Neural cell (in vitro differentiated cells): ENCODE measurements at regions not wholly inside any gene's neighbourhood (a gene's known extent, or its start where the extent isn't known, plus 50 kb on each side); places are given as distances from the start of the nearest gene placed in this dataset.

Experiments used
- H2AFZ ChIP-seq: fragments of 200-600, 300-800 bp; sonication (generic), shearing (Covaris generic); 2 replicates; pipeline ENCODE4 v1.6.0; 2014; ENCODE audit warnings: low read depth, mild to moderate bottlenecking, antibody characterized with exemption, low read length, moderate library complexity
- H3F3A ChIP-seq: fragments of 200-600 bp; shearing (Covaris generic); 2 replicates; pipeline ENCODE4 v1.6.1; 2016; ENCODE audit warnings: mild to moderate bottlenecking, moderate library complexity, mixed read lengths, antibody characterized with exemption, low read length; ENCODE audit not compliant: insufficient read depth, poor library complexity, severe bottlenecking
- H3K27ac ChIP-seq: fragments of 200-600, 300-800 bp; sonication (generic), shearing (Covaris generic); 2 replicates; pipeline ENCODE4 v1.5.1; 2014; ENCODE audit warnings: mild to moderate bottlenecking, low read length, moderate library complexity
- H3K27me3 ChIP-seq: fragments of 300-800, 200-600 bp; sonication (generic), shearing (Covaris generic); 2 replicates; pipeline ENCODE4 v1.6.0; 2014; ENCODE audit warnings: mild to moderate bottlenecking, low read depth, low read length, moderate library complexity; ENCODE audit not compliant: insufficient read depth
- H3K36me3 ChIP-seq: fragments of 300-800, 200-600 bp; sonication (generic), shearing (Covaris generic); 2 replicates; pipeline ENCODE4 v1.5.1; 2014; ENCODE audit warnings: mild to moderate bottlenecking, antibody characterized with exemption, low read length, moderate library complexity; ENCODE audit not compliant: insufficient read depth
- H3K4me2 ChIP-seq: fragments of 300-800, 200-600 bp; sonication (generic), shearing (Covaris generic); 2 replicates; pipeline ENCODE4 v1.6.0; 2014; ENCODE audit warnings: mild to moderate bottlenecking, low read length
- H3K4me3 ChIP-seq: fragments of 300-800, 200-600 bp; sonication (generic), shearing (Covaris generic); 2 replicates; pipeline ENCODE4 v1.5.1; 2014; ENCODE audit warnings: mild to moderate bottlenecking, low read length, moderate library complexity
- H3K79me2 ChIP-seq: fragments of 200-600 bp; shearing (Covaris generic); replicated peaks from 2 replicates; pipeline ENCODE4 v1.6.0; 2014; ENCODE audit warnings: mild to moderate bottlenecking, low read length, moderate library complexity; ENCODE audit not compliant: insufficient read depth
- H3K9ac ChIP-seq: fragments of 300-800, 200-600 bp; sonication (generic), shearing (Covaris generic); 2 replicates; pipeline ENCODE4 v1.6.1; 2016; ENCODE audit warnings: mild to moderate bottlenecking, low read length, mixed read lengths
- H3K9me2 ChIP-seq: fragments of 200-600 bp; shearing (Covaris generic); 2 replicates; pipeline ENCODE4 v1.6.1; 2016; ENCODE audit warnings: mild to moderate bottlenecking, low read length, mixed read lengths; ENCODE audit not compliant: insufficient read depth
- H3K9me3 ChIP-seq: fragments of 200-600, 300-800 bp; sonication (generic), shearing (Covaris generic); 2 replicates; pipeline ENCODE4 v1.6.1; 2016; ENCODE audit warnings: mild to moderate bottlenecking, mixed run types, low read length, moderate library complexity, mixed read lengths
- H4K20me1 ChIP-seq: fragments of 200-600 bp; shearing (Covaris generic); 2 replicates; pipeline ENCODE4 v1.6.1; 2016; ENCODE audit warnings: mild to moderate bottlenecking, mixed run types; ENCODE audit not compliant: insufficient read depth
- EP300 ChIP-seq: fragments of 450-650 bp; conservative IDR thresholded peaks from 2 replicates; pipeline ENCODE4 v1.6.1; 2014; ENCODE audit warnings: antibody characterized with exemption, mild to moderate bottlenecking, moderate library complexity; ENCODE audit not compliant: poor library complexity, severe bottlenecking
- EZH2 ChIP-seq: fragments of 200-600, 300-800 bp; shearing (Covaris generic), sonication (generic); IDR thresholded peaks from 2 replicates; pipeline ENCODE4 v1.6.1; 2014; ENCODE audit warnings: antibody characterized with exemption, low read length, borderline replicate concordance, mild to moderate bottlenecking; ENCODE audit not compliant: insufficient read depth, poor library complexity, severe bottlenecking
- MXI1 ChIP-seq: fragments of 450-650 bp; conservative IDR thresholded peaks from 2 replicates; pipeline ENCODE4 v1.6.1; 2014; ENCODE audit warnings: antibody characterized with exemption, mild to moderate bottlenecking; ENCODE audit not compliant: poor library complexity, severe bottlenecking
- POLR2AphosphoS5 ChIP-seq: IDR thresholded peaks from 2 replicates; pipeline ENCODE4 v1.6.1; 2012
- RAD21 ChIP-seq: fragments of 450-650 bp; conservative IDR thresholded peaks from 2 replicates; pipeline ENCODE4 v1.6.1; 2014; ENCODE audit warnings: antibody characterized with exemption, mild to moderate bottlenecking, moderate library complexity
- SMC3 ChIP-seq: fragments of 450-650 bp; conservative IDR thresholded peaks from 2 replicates; pipeline ENCODE4 v1.6.1; 2014; ENCODE audit warnings: antibody characterized with exemption, mild to moderate bottlenecking, moderate library complexity; ENCODE audit not compliant: poor library complexity
- TAF1 ChIP-seq: IDR thresholded peaks from 2 replicates; pipeline ENCODE4 v1.6.1; 2012; ENCODE audit warnings: low read depth
- TF ChIP-seq, protein P1 (sequence below): IDR thresholded peaks from 2 replicates; pipeline ENCODE4 v1.6.1; 2012; ENCODE audit warnings: borderline replicate concordance
- TF ChIP-seq, protein P2 (sequence below): fragments of 450-650 bp; IDR thresholded peaks from 2 replicates; pipeline ENCODE4 v1.5.1; 2014; ENCODE audit warnings: antibody characterized with exemption, mild to moderate bottlenecking, moderate library complexity; ENCODE audit not compliant: poor library complexity, severe bottlenecking

DNA sequence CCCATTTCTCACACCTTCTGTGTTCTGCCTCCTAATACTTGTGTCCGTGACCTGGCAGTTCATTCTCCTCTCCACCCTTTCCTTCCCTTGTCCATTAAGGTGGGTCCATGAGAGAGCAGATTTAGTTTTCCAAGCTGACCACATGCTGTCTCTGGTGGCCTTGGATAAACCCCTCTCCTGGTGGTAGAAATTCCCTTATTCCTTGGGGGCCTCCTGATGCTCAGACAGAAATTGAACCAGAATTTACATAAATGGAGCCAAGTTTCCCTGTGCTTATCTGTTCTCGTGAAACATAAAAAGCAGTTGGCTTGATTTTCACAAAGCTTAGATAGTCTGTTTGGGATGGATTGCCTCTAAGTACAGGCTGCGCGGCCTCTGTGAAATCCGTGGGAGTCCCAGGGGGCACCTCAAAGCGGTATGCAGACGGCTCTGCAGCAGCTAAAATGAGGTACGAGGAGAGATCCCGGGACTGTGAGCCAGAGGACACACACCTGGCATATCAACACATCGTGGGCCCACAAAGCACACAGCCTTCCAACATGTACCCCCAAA, 101.0 kb upstream of the NMNAT3 start:
- Histone ChIP-seq H3K4me3 (no peak overlapping the region), H3K36me3 (no peaks in the 10 kb centered on the region), H3K9me3 (no peaks in the 10 kb centered on the region), H4K20me1 (no peaks in the 10 kb centered on the region), H3K9me2 (no peaks in the 10 kb centered on the region), H3K79me2 (no peaks in the 10 kb centered on the region), H3F3A (no peaks in the 10 kb centered on the region), H3K27me3 (no peaks in the 10 kb centered on the region), H3K9ac (no peak overlapping the region), H3K4me2 (no peak overlapping the region), H3K27ac (no peak overlapping the region), H2AFZ (no peak overlapping the region)
- TF ChIP-seq EP300: no peak
- TF ChIP-seq EZH2: no peak
- TF ChIP-seq RAD21: no peak
- TF ChIP-seq SMC3: no peak
- TF ChIP-seq, protein P1, sequence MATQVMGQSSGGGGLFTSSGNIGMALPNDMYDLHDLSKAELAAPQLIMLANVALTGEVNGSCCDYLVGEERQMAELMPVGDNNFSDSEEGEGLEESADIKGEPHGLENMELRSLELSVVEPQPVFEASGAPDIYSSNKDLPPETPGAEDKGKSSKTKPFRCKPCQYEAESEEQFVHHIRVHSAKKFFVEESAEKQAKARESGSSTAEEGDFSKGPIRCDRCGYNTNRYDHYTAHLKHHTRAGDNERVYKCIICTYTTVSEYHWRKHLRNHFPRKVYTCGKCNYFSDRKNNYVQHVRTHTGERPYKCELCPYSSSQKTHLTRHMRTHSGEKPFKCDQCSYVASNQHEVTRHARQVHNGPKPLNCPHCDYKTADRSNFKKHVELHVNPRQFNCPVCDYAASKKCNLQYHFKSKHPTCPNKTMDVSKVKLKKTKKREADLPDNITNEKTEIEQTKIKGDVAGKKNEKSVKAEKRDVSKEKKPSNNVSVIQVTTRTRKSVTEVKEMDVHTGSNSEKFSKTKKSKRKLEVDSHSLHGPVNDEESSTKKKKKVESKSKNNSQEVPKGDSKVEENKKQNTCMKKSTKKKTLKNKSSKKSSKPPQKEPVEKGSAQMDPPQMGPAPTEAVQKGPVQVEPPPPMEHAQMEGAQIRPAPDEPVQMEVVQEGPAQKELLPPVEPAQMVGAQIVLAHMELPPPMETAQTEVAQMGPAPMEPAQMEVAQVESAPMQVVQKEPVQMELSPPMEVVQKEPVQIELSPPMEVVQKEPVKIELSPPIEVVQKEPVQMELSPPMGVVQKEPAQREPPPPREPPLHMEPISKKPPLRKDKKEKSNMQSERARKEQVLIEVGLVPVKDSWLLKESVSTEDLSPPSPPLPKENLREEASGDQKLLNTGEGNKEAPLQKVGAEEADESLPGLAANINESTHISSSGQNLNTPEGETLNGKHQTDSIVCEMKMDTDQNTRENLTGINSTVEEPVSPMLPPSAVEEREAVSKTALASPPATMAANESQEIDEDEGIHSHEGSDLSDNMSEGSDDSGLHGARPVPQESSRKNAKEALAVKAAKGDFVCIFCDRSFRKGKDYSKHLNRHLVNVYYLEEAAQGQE: no peak
- TF ChIP-seq MXI1: no peak
- TF ChIP-seq, protein P2, sequence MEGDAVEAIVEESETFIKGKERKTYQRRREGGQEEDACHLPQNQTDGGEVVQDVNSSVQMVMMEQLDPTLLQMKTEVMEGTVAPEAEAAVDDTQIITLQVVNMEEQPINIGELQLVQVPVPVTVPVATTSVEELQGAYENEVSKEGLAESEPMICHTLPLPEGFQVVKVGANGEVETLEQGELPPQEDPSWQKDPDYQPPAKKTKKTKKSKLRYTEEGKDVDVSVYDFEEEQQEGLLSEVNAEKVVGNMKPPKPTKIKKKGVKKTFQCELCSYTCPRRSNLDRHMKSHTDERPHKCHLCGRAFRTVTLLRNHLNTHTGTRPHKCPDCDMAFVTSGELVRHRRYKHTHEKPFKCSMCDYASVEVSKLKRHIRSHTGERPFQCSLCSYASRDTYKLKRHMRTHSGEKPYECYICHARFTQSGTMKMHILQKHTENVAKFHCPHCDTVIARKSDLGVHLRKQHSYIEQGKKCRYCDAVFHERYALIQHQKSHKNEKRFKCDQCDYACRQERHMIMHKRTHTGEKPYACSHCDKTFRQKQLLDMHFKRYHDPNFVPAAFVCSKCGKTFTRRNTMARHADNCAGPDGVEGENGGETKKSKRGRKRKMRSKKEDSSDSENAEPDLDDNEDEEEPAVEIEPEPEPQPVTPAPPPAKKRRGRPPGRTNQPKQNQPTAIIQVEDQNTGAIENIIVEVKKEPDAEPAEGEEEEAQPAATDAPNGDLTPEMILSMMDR: no peak
- TF ChIP-seq POLR2AphosphoS5: no peak
- no peak for TF ChIP-seq TAF1

DNA sequence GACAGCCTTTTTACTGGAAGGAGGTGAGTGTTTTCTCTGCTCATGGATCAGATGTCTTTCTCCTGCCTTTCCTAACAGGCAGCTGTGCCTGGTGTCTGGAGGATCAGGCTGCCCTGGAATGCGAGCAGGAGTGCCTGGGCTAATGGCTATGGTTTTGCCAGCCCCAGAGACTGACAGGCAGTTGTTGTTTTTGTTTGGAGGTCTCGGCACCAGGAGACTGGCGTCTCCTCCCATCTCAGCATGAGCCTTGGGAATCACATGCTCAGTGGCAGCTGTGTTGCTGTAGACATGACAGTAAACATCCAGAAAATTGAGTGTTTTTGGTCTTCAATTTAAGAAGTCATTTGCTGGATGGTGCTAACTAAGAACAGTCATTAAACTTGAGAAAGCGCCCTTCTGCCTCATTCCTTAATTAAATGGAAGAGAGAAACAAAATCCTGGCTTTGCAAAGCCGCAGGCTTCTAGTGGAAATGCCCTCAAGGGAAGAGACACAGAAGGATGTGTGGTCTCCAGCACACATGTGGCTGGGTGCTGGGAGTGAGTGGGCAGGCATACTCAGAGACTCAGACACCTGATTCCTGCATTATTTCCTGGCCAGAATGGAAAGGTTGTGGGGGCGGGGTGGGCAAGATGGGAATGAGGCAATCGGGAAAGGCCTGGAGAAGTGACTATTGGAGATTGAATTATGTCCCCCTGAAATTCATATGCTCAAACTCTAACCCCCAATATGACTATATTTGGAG, 97.0 kb upstream of the NMNAT3 start:
- Histone ChIP-seq H2AFZ (no peak overlapping the region), H3K4me3 (peak overlapping the region; percentile 28), H3K4me2 (no peak overlapping the region), H3F3A (no peaks in the 10 kb centered on the region), H3K9me2 (no peaks in the 10 kb centered on the region), H4K20me1 (no peaks in the 10 kb centered on the region), H3K79me2 (no peaks in the 10 kb centered on the region), H3K9me3 (no peaks in the 10 kb centered on the region), H3K36me3 (no peaks in the 10 kb centered on the region), H3K27ac (no peak overlapping the region), H3K9ac (no peak overlapping the region), H3K27me3 (peaks cover 5% of the 10 kb centered on the region)
- TF ChIP-seq EP300: peak; percentile 41
- TF ChIP-seq, protein P2: no peak
- TF ChIP-seq RAD21: no peak
- TF ChIP-seq SMC3: no peak
- no peak for TF ChIP-seq EZH2
- TF ChIP-seq MXI1: no peak
- TF ChIP-seq, protein P1: no peak
- TF ChIP-seq TAF1: no peak
- TF ChIP-seq POLR2AphosphoS5: peak; percentile 63
